HCT116 (cell line): ENCODE measurements at regions not wholly inside any gene's neighbourhood (a gene's known extent, or its start where the extent isn't known, plus 50 kb on each side); places are given as distances from the start of the nearest gene placed in this dataset.

Source experiments
- ATAC-seq: fragments of 200-7000 bp; cut with Tn5 transposase; 2 replicates; pipeline ENCODE4 v1.9.1; 2020; ENCODE audit warnings: mild to moderate bottlenecking, moderate library complexity
- BruUV-seq: library from RNA; stranded (reverse); fragments of 400-500 nt; replicated peaks from 2 replicates; lab custom pipeline; 2021; lab: Mats Ljungman, UMichigan
- CTCF ChIA-PET: fragments of 300-600 bp; sonication (Branson Sonifier 250); formaldehyde crosslinking; loops from one replicate; lab custom pipeline; 2021; ENCODE audit warnings: antibody characterized with exemption; lab: Charles Lee
- POLR2A ChIA-PET: fragments of 300-600, 350-600 bp; sonication (Branson Sonifier 250); formaldehyde crosslinking; loops from one replicate; lab custom pipeline; 2021; ENCODE audit warnings: antibody characterized with exemption; lab: Charles Lee
- RAD21 ChIA-PET, 2 experiments: fragments of 300-600 bp; sonication (Branson Sonifier 250); formaldehyde crosslinking; loops; one replicate each; lab custom pipeline; 2023; ENCODE audit warnings: low total read pairs in 2 of 2; ENCODE audit not compliant: uncharacterized antibody in 2 of 2, unreplicated experiment in 2 of 2, low non-redundant PET in 1 of 2; lab: Charles Lee
- DNase-seq: peaks from one replicate; pipeline ENCODE4 v3.0.0-alpha.2; 2010; ENCODE audit warnings: low read depth, low spot score
- H2AFZ ChIP-seq: fragments of 200-600 bp; shearing (Covaris generic), sonication (generic); 2 replicates; pipeline ENCODE4 v1.6.1; 2017; ENCODE audit warnings: low read depth, mixed run types, mixed read lengths, antibody characterized with exemption, low read length; ENCODE audit not compliant: poor library complexity, severe bottlenecking
- H3K27ac ChIP-seq: 2 replicates; pipeline ENCODE4 v1.5.1; 2012; ENCODE audit warnings: low read depth, low read length
- H3K27me3 ChIP-seq: fragments of 200-600 bp; sonication (generic); 2 replicates; pipeline ENCODE4 v1.6.1; 2016; ENCODE audit warnings: mixed run types, low read length, mixed read lengths; ENCODE audit not compliant: insufficient read depth
- H3K36me3 ChIP-seq, 2 experiments: fragments of 200-500 bp in 1 of 2; fragments of 200-600 bp in 1 of 2; sonication (Bioruptor generic) in 1 of 2; sonication (generic) in 1 of 2; 2 replicates each; pipeline versions ENCODE4 v1.5.1 to v1.6.1; 2014 to 2016; ENCODE audit warnings: low read length in 2 of 2, inconsistent platforms in 1 of 2, mixed read lengths in 1 of 2, mixed run types in 1 of 2; ENCODE audit not compliant: insufficient read depth in 2 of 2, control insufficient read depth in 1 of 2
- H3K4me1 ChIP-seq, 2 experiments: fragments of 200-600 bp in 1 of 2; sonication (generic) in 1 of 2; 2 replicates each; pipeline versions ENCODE4 v1.5.1 to v1.6.1; 2012 to 2017; ENCODE audit warnings: low read length in 2 of 2, inconsistent platforms in 1 of 2, mild to moderate bottlenecking in 1 of 2, mixed read lengths in 1 of 2, mixed run types in 1 of 2, moderate library complexity in 1 of 2; ENCODE audit not compliant: insufficient read depth in 2 of 2, control insufficient read depth in 1 of 2
- H3K4me2 ChIP-seq: fragments of 200-600 bp; sonication (generic); 2 replicates; pipeline ENCODE4 v1.6.1; 2017; ENCODE audit warnings: mixed run types, low read length, mixed read lengths
- H3K4me3 ChIP-seq, 2 experiments: fragments of 200-600 bp in 1 of 2; sonication (generic) in 1 of 2; replicated peaks in 1 of 2; 2 replicates each; pipeline ENCODE4 v1.5.1; 2011 to 2016; ENCODE audit warnings: low read length in 2 of 2, control low read depth in 1 of 2, low read depth in 1 of 2, mild to moderate bottlenecking in 1 of 2, mixed read lengths in 1 of 2, mixed run types in 1 of 2
- H3K79me2 ChIP-seq: fragments of 200-600 bp; sonication (generic); 2 replicates; pipeline ENCODE4 v1.6.1; 2017; ENCODE audit warnings: mild to moderate bottlenecking, mixed run types, low read length, moderate library complexity, mixed read lengths; ENCODE audit not compliant: insufficient read depth
- H3K9ac ChIP-seq: fragments of 200-600 bp; sonication (generic); 2 replicates; pipeline ENCODE4 v1.6.1; 2016; ENCODE audit warnings: low read length, mixed read lengths
- H3K9me2 ChIP-seq: fragments of 200-600 bp; sonication (generic), shearing (Covaris generic); 2 replicates; pipeline ENCODE4 v1.6.1; 2017; ENCODE audit warnings: mixed run types, mild to moderate bottlenecking, moderate library complexity; ENCODE audit not compliant: insufficient read depth
- H3K9me3 ChIP-seq, 2 experiments: fragments of 200-500 bp in 1 of 2; fragments of 200-600 bp in 1 of 2; sonication (Bioruptor generic) in 1 of 2; sonication (generic) in 1 of 2; 2 replicates each; pipeline ENCODE4 v1.6.1; 2014 to 2017; ENCODE audit warnings: low read length in 2 of 2, mixed read lengths in 2 of 2, inconsistent platforms in 1 of 2, low read depth in 1 of 2, mild to moderate bottlenecking in 1 of 2, mixed run types in 1 of 2, moderate library complexity in 1 of 2; ENCODE audit not compliant: control insufficient read depth in 1 of 2, insufficient read depth in 1 of 2
- H4K20me1 ChIP-seq: fragments of 200-600 bp; sonication (generic), shearing (Covaris generic); 2 replicates; pipeline ENCODE4 v1.6.1; 2017; ENCODE audit warnings: mixed run types, mild to moderate bottlenecking, moderate library complexity; ENCODE audit not compliant: insufficient read depth
- CTCF ChIP-seq, 3 experiments: fragments of 200-600 bp in 1 of 3; sonication (generic) in 1 of 3; IDR thresholded peaks in 2 of 3; conservative IDR thresholded peaks in 1 of 3; 2 replicates each; pipeline ENCODE4 v1.5.1; 2012 to 2017; ENCODE audit warnings: low read depth in 2 of 3, low read length in 2 of 3, antibody characterized with exemption in 1 of 3, borderline replicate concordance in 1 of 3, control low read depth in 1 of 3, mild to moderate bottlenecking in 1 of 3, mixed read lengths in 1 of 3, mixed run types in 1 of 3, moderate library complexity in 1 of 3; ENCODE audit not compliant: insufficient read depth in 1 of 3
- EGR1 ChIP-seq: IDR thresholded peaks from 2 replicates; pipeline ENCODE4 v1.6.1; 2012; ENCODE audit warnings: low read depth
- ELF1 ChIP-seq: IDR thresholded peaks from 2 replicates; pipeline ENCODE4 v1.6.1; 2012; ENCODE audit warnings: low read depth, borderline replicate concordance
- EZH2 ChIP-seq: fragments of 200-600 bp; sonication (generic); IDR thresholded peaks from 2 replicates; pipeline ENCODE4 v1.6.1; 2017; ENCODE audit warnings: antibody characterized with exemption, mixed run types
- FOSL1 ChIP-seq: IDR thresholded peaks from 2 replicates; pipeline ENCODE4 v1.6.1; 2012; ENCODE audit warnings: low read depth
- MAX ChIP-seq: IDR thresholded peaks from 2 replicates; pipeline ENCODE4 v1.6.1; 2012
- POLR2A ChIP-seq: IDR thresholded peaks from 2 replicates; pipeline ENCODE4 v1.7.0; 2011; ENCODE audit warnings: borderline replicate concordance; ENCODE audit not compliant: insufficient read depth, insufficient read length; ENCODE audit errors: extremely low read depth
- POLR2AphosphoS5 ChIP-seq: IDR thresholded peaks from 2 replicates; pipeline ENCODE4 v1.6.1; 2011; ENCODE audit warnings: mild to moderate bottlenecking, low read depth, low read length, moderate library complexity
- SIN3A ChIP-seq: IDR thresholded peaks from 2 replicates; pipeline ENCODE4 v1.6.1; 2012; ENCODE audit warnings: low read depth
- TCF7L2 ChIP-seq: IDR thresholded peaks from 2 replicates; pipeline ENCODE4 v1.7.0; 2011; ENCODE audit warnings: borderline replicate concordance, inconsistent platforms; ENCODE audit not compliant: insufficient read depth, insufficient read length; ENCODE audit errors: extremely low read depth
- ZBTB33 ChIP-seq: IDR thresholded peaks from 2 replicates; pipeline ENCODE4 v1.6.1; 2011; ENCODE audit warnings: mild to moderate bottlenecking, low read length, moderate library complexity; ENCODE audit not compliant: insufficient replicate concordance; ENCODE audit errors: extremely low read depth
- ZNF274 ChIP-seq: fragments of 200-500 bp; sonication (Bioruptor generic); IDR thresholded peaks from 2 replicates; pipeline ENCODE4 v1.6.1; 2014; ENCODE audit warnings: mild to moderate bottlenecking, low read depth, low read length, inconsistent platforms
- intact Hi-C: fragments of 100-400 bp; cut with micrococcal nuclease; formaldehyde crosslinking; loops from 2 replicates; pipeline ENCODE4 v1.10.0; 2022
- TF ChIP-seq, protein P1 (sequence below): IDR thresholded peaks from 2 replicates; pipeline ENCODE4 v1.6.1; 2012

GRCh38 chr4:8695237-8696219 lies 103.0 kb downstream of the CPZ start:
- CTCF ChIA-PET = no interaction called here
- Histone ChIP-seq H3K27me3 (peaks cover 13% of the 10 kb centered on the region; the same call in 1 of the 2 replicates), H3K9me3 (no peaks in the 10 kb centered on the region), H3K4me2 (no peak overlapping the region), H2AFZ (no peak overlapping the region), H3K79me2 (no peaks in the 10 kb centered on the region)
- intact Hi-C loops = no loop called here
- POLR2A ChIA-PET = no interaction called here
- TF ChIP-seq ELF1 = no peak
- TF ChIP-seq, protein P1, sequence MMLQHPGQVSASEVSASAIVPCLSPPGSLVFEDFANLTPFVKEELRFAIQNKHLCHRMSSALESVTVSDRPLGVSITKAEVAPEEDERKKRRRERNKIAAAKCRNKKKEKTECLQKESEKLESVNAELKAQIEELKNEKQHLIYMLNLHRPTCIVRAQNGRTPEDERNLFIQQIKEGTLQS = no peak
- TF ChIP-seq POLR2A = no peak
- no peak for TF ChIP-seq SIN3A
- TF ChIP-seq MAX = no peak
- TF ChIP-seq EZH2 = no peak
- TF ChIP-seq, all 23 proteins: peak for 0
- H3K9me2 ChIP-seq = no peaks in the 10 kb centered on the region
- no peak overlapping the region for H3K27ac ChIP-seq
- no peak overlapping the region for H3K4me3 ChIP-seq
- BruUV-seq = no TSS peak
- RAD21 ChIA-PET = no interaction called here
- H3K4me1 ChIP-seq = no peaks in the 10 kb centered on the region
- H4K20me1 ChIP-seq = no peaks in the 10 kb centered on the region
- no peak overlapping the region for H3K9ac ChIP-seq
- ATAC-seq = no peak
- DNase-seq = no peak
- no peaks in the 10 kb centered on the region for H3K36me3 ChIP-seq

DNA sequence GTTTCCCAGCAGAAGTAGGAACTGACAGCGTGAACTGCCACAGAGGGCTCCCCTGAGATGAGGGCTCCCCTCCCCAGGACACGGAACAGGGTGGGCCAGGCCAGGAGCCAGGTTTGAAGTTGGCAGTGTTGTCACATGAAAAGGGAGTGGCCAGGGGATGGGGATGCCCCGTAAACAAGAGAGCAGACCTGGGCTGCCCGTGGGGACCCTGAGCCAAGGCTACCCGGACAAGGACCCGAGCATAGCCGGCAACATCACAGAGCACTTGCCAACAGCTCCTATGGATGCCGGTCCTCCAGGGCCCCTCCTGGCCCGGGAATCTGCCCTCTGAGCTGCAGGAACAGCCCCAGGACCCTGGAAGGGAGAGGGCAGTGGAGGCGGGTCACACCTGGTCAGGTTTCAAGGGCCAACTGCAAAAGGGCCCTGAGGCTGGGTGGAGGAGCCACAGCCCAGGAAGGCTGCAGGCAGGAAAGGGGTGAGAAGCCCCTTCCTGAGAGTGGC lies 102.1 kb downstream of the CPZ start:
- no peak overlapping the region for H3K27ac ChIP-seq
- DNase-seq = no peak
- no peaks in the 10 kb centered on the region for H3K36me3 ChIP-seq
- no peak overlapping the region for H3K4me2 ChIP-seq
- H3K4me1 ChIP-seq = no peaks in the 10 kb centered on the region
- no peaks in the 10 kb centered on the region for H3K9me3 ChIP-seq
- H4K20me1 ChIP-seq = no peaks in the 10 kb centered on the region
- H3K4me3 ChIP-seq = no peak overlapping the region
- RAD21 ChIA-PET = no interaction called here
- ATAC-seq = no peak
- intact Hi-C loops = no loop called here
- peaks cover 13% of the 10 kb centered on the region; the same call in 1 of the 2 replicates for H3K27me3 ChIP-seq
- no peak overlapping the region for H3K9ac ChIP-seq
- no peak overlapping the region for H2AFZ ChIP-seq
- CTCF ChIA-PET = no interaction called here
- H3K79me2 ChIP-seq = no peaks in the 10 kb centered on the region
- POLR2A ChIA-PET = no interaction called here
- H3K9me2 ChIP-seq = no peaks in the 10 kb centered on the region
- no TSS peak for BruUV-seq
- TF ChIP-seq MAX (no peak), ZNF274 (no peak), FOSL1 (no peak), CTCF (IDR thresholded peaks at IDR 0.05 in 2 of 3, conservative IDR thresholded peaks at IDR 0.05 in 1 of 3; ENCODE audit: borderline replicate concordance in 1 of 3, insufficient read depth in 1 of 3, low read depth in 2 of 3, low read length in 2 of 3) (no peak), ZBTB33 (no peak), POLR2AphosphoS5 (no peak), EGR1 (no peak), TCF7L2 (no peak)
- TF ChIP-seq, protein P1 = no peak
